Esophagus squamous epithelium (tissue), 5 donors: ENCODE measurements at regions not wholly inside any gene's neighbourhood (a gene's known extent, or its start where the extent isn't known, plus 50 kb on each side); places are given as distances from the start of the nearest gene placed in this dataset.

ENCODE experiments used
- DNase-seq: peaks from one replicate; lab custom pipeline; 2025; lab: John Stamatoyannopoulos, UW
- H3K27ac ChIP-seq, 4 donors: fragments of 200-600 bp; sonication (generic); one replicate each; pipeline ENCODE4 v1.5.1; 2016 to 2019; ENCODE audit warnings: mild to moderate bottlenecking in 1 of 4
- H3K27me3 ChIP-seq, 4 donors: fragments of 200-600 bp; sonication (generic); 1 replicate in 3 of 4; 2 replicates in 1 of 4; pipeline versions ENCODE4 v1.5.1 to v1.6.0; 2017 to 2021; ENCODE audit warnings: antibody characterized with exemption in 1 of 4
- H3K36me3 ChIP-seq, 3 donors: fragments of 200-600 bp; sonication (generic); one replicate each; pipeline ENCODE4 v1.5.1; 2016 to 2019
- H3K4me1 ChIP-seq, 3 donors: fragments of 200-600 bp; sonication (generic); one replicate each; pipeline ENCODE4 v1.5.1; 2017 to 2019
- H3K4me3 ChIP-seq, 4 donors: fragments of 200-600 bp; sonication (generic); 1 replicate in 3 of 4; 2 replicates in 1 of 4; pipeline ENCODE4 v1.5.1; 2016 to 2019; ENCODE audit warnings: mild to moderate bottlenecking in 2 of 4, moderate library complexity in 1 of 4
- H3K9me3 ChIP-seq, 3 donors: fragments of 200-600 bp; sonication (generic); one replicate each; pipeline ENCODE4 v1.5.1; 2016 to 2019
- CTCF ChIP-seq, 6 experiments: fragments of 450-650 bp in 4 of 6; fragments of 200-600 bp in 2 of 6; sonication (generic) in 2 of 6; IDR thresholded peaks; one replicate each; pipeline ENCODE4 v1.5.1; 2016 to 2019; ENCODE audit warnings: antibody characterized with exemption in 6 of 6, mild to moderate bottlenecking in 4 of 6, moderate library complexity in 4 of 6
- POLR2A ChIP-seq, 4 donors: fragments of 450-650 bp; IDR thresholded peaks; one replicate each; pipeline ENCODE4 v1.6.1; 2017; ENCODE audit warnings: antibody characterized with exemption in 4 of 4, mild to moderate bottlenecking in 4 of 4, moderate library complexity in 3 of 4
- WGBS, 2 donors: methylation state at CpG; one replicate each; pipeline ENCODE4 v1.1.5; 2018; 5-methylcytosine and 5-hydroxymethylcytosine counted together
- intact Hi-C: fragments of 100-400 bp; cut with DNase I; formaldehyde crosslinking; loops from one replicate; pipeline ENCODE4 v1.15.0; 2022
- donor health status: DM: yes; HTN: yes; CAD: no.

DNA sequence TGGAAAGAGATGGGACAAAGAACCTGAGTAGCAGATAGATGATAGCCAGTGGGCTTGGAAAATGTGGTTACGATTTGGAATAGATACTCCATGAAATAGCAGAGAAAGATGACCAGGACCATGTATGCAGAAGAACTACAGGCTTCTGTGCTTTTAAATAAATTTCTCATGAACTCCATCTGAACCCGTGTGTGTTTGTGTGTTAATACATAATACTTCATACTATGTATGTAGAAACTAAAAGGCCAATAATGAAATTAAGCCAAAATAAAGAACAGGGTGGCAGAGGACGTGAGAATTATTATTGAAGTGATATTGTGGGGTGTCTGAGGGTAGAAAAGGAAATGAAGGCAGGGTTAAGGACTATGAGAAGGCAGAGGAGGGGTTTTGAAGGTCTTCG is 385.1 kb upstream of the RPS23 start:
- 63 to 72% methylated on average over 4 of the region's 4 CpGs for WGBS, 2 donors
- no peak overlapping the region for H3K27ac ChIP-seq
- TF ChIP-seq POLR2A (IDR thresholded peaks at IDR 0.05) (no peak), CTCF (IDR thresholded peaks at IDR 0.05) (no peak)
- no peaks in the 10 kb centered on the region for H3K4me1 ChIP-seq
- no peaks in the 10 kb centered on the region for H3K36me3 ChIP-seq
- H3K9me3 ChIP-seq = no peaks in the 10 kb centered on the region
- DNase-seq = no peak
- intact Hi-C loops = no loop called here
- H3K27me3 ChIP-seq = no peaks in the 10 kb centered on the region
- H3K4me3 ChIP-seq = no peak overlapping the region

GRCh38 chr5:82662340-82662739 is 384.2 kb upstream of the RPS23 start:
- no peaks in the 10 kb centered on the region for H3K27me3 ChIP-seq
- no peaks in the 10 kb centered on the region for H3K9me3 ChIP-seq
- no peak overlapping the region for H3K27ac ChIP-seq
- no peaks in the 10 kb centered on the region for H3K36me3 ChIP-seq
- DNase-seq = no peak
- no peaks in the 10 kb centered on the region for H3K4me1 ChIP-seq
- intact Hi-C loops = no loop called here
- WGBS, 2 donors = 36 to 56% methylated on average over 1 of the region's 1 CpG
- no peak for TF ChIP-seq CTCF (IDR thresholded peaks at IDR 0.05)
- TF ChIP-seq POLR2A (IDR thresholded peaks at IDR 0.05) = no peak
- no peak overlapping the region for H3K4me3 ChIP-seq

- no peaks in the 10 kb centered on the region for H3K36me3 ChIP-seq
- H3K27ac ChIP-seq = no peak overlapping the region
- TF ChIP-seq CTCF (IDR thresholded peaks at IDR 0.05) = no peak
- no peak for TF ChIP-seq POLR2A (IDR thresholded peaks at IDR 0.05)
- no peaks in the 10 kb centered on the region for H3K9me3 ChIP-seq
- intact Hi-C loops = no loop called here
- no peak for DNase-seq
- H3K4me1 ChIP-seq = no peaks in the 10 kb centered on the region
- WGBS, 2 donors = 41 to 57% methylated on average over 1 of the region's 1 CpG
- no peaks in the 10 kb centered on the region for H3K27me3 ChIP-seq
- H3K4me3 ChIP-seq = no peak overlapping the region
Measured at GRCh38 chr5:82661933-82662332, 383.8 kb upstream of the RPS23 start.

GRCh38 chr5:82661462-82661861 is 383.3 kb upstream of the RPS23 start:
- 60 to 67% methylated on average over 2 of the region's 2 CpGs for WGBS, 2 donors
- H3K4me3 ChIP-seq = no peak overlapping the region
- H3K27ac ChIP-seq = no peak overlapping the region
- no peak for DNase-seq
- intact Hi-C loops = no loop called here
- no peak for TF ChIP-seq CTCF (IDR thresholded peaks at IDR 0.05)
- H3K27me3 ChIP-seq = no peaks in the 10 kb centered on the region
- H3K36me3 ChIP-seq = no peaks in the 10 kb centered on the region
- no peaks in the 10 kb centered on the region for H3K9me3 ChIP-seq
- H3K4me1 ChIP-seq = peaks cover 0 to 4% (median 0%) of the 10 kb centered on the region in 3 donors

- no peaks in the 10 kb centered on the region for H3K9me3 ChIP-seq
- H3K4me1 ChIP-seq = peaks cover 0 to 7% (median 0%) of the 10 kb centered on the region in 3 donors
- no peak overlapping the region for H3K4me3 ChIP-seq
- TF ChIP-seq POLR2A (IDR thresholded peaks at IDR 0.05) (no peak), CTCF (IDR thresholded peaks at IDR 0.05) (no peak)
- WGBS, 2 donors = 56 to 72% methylated on average over 2 of the region's 2 CpGs
- no peaks in the 10 kb centered on the region for H3K27me3 ChIP-seq
- DNase-seq = no peak
- intact Hi-C loops = no loop called here
- H3K36me3 ChIP-seq = no peaks in the 10 kb centered on the region
- no peak overlapping the region for H3K27ac ChIP-seq
Measured at GRCh38 chr5:82659115-82659514, 381.0 kb upstream of the RPS23 start.
